GM18868 (cell line): ENCODE measurements at regions not wholly inside any gene's neighbourhood (a gene's known extent, or its start where the extent isn't known, plus 50 kb on each side); places are given as distances from the start of the nearest gene placed in this dataset.

ENCODE experiments used
- ATAC-seq: cut with Tn5 transposase; IDR thresholded peaks from one replicate; pipeline ENCODE4 v1.9.1; 2021; ENCODE audit warnings: mild to moderate bottlenecking, moderate library complexity; ENCODE audit not compliant: unreplicated experiment

GRCh38 chr13:53800011-53800410 lies 771.4 kb downstream of the OLFM4 start:
- ATAC-seq = no peak

- ATAC-seq = no peak
These were observed 778.7 kb downstream of the OLFM4 start for GRCh38 chr13:53807251-53807834.

DNA sequence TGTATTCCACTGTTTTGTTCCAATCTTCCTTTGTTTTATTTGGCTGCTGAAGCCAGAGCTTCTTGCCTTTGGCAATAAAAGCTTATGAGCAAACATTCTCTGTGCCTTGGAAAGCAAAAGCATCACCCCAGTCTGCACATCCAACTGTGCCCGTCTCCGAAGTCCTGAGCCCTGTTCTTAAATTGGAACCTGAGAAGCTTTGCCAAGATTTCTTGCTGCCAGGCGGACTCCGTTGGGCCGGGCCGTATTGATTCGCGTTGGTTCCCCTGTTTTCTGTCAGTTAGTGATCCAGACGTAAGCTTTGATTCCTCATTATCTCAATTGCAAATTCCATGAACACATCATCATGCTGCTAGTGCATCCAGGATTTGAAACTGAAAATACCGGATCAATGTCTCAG lies 793.0 kb downstream of the OLFM4 start:
- no peak for ATAC-seq

DNA sequence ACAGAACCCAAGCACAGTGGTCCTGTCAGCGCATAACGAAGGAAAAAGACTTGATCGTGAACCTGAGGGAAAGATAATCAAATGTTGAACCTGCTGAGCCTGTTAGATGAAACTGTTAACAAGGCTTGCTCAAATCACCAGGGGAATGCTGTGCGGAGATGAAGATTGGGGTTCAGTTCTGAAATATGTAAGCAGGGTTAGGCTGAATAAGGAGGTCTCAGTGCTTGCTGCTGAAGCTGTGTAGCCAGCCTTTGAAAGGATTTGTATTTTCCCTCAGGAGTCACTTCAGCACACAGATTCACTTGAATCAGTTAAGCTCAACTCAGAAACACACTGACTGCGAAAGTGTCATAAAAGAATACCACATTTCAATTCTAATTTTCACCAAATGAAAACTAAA lies 793.5 kb downstream of the OLFM4 start:
- no peak for ATAC-seq

GRCh38 chr13:53839461-53839860 lies 810.8 kb downstream of the OLFM4 start:
- ATAC-seq = no peak

GRCh38 chr13:53844473-53845146 lies 816.0 kb downstream of the OLFM4 start:
- ATAC-seq = no peak

DNA sequence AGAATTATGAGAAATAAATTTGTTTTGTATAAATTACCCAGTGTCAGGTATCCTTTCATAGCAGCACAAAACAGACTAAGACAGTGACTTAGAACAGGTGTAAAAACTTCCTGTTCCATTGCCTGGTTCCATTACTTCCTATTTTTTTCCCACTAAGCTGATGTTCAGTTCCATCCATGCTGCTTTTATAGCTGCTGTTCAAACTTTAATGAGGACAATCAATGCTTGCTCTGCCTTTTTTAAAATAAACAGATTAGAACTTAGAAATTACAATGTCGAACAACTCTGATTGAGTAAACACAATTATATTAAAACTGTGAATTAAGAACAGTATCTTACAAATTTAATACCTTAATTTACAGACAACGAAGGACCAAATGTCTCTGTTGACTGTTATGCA lies 818.9 kb downstream of the OLFM4 start:
- ATAC-seq = no peak

DNA sequence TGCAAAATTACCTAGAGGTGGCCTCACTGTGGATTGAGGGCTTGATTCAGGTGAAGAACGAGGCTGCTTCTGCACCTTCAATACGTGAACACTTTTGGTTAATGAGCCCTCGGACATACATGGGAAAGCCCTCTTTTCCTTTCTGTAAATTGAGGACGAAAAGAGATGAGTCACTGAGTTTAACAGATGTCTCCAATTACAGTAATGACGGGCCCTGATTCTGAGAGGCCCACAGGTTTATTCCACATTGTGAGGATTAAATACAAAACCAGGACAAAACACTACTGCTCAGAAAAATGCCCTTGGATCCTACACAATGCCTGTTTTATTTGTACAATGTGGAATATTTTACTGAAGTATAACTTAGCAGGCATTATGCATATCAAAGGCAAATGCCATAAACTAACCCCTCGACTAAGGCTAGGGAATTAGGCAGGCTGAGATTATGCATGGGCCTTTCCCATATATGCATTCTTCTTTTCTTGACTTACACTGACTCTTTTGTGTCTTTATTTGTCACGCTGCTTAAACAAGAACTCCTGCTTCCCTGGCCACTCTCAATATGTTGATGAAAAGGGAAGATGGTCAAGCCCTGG lies 819.9 kb downstream of the OLFM4 start:
- ATAC-seq = no peak

- no peak for ATAC-seq
These were observed 825.7 kb downstream of the OLFM4 start for GRCh38 chr13:53854321-53854720.

- ATAC-seq = no peak
These were observed 828.1 kb downstream of the OLFM4 start for GRCh38 chr13:53856573-53857195.

- no peak for ATAC-seq
These were observed 834.9 kb downstream of the OLFM4 start for GRCh38 chr13:53863520-53863919.

DNA sequence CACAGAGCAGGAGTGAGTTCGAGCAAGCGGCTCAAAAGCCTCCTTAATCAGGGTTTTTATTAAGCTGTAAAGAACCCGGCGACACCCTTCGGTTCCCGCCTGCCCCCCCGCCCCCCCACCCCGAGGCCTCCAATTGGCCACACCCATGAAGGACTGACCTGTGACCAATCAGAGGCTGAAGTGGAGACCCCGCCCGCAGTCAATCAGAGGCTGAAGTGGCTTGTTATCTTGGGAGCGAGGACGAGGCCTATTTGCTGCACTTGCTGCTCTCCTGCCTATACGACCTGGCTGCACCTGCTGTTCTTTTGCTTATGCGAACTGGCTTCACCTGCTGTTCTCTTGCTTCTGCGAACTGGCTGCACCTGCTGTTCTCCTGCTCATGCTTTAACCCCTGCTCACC lies 844.9 kb downstream of the OLFM4 start:
- no peak for ATAC-seq

GRCh38 chr13:53878861-53879260 lies 850.2 kb downstream of the OLFM4 start:
- no peak for ATAC-seq

GRCh38 chr13:53885997-53886396 lies 857.4 kb downstream of the OLFM4 start:
- peak; percentile 72 for ATAC-seq

- ATAC-seq = no peak
These were observed 862.1 kb downstream of the OLFM4 start for GRCh38 chr13:53890696-53891095.

GRCh38 chr13:53901593-53901992 lies 873.0 kb downstream of the OLFM4 start:
- ATAC-seq = peak; percentile 67

DNA sequence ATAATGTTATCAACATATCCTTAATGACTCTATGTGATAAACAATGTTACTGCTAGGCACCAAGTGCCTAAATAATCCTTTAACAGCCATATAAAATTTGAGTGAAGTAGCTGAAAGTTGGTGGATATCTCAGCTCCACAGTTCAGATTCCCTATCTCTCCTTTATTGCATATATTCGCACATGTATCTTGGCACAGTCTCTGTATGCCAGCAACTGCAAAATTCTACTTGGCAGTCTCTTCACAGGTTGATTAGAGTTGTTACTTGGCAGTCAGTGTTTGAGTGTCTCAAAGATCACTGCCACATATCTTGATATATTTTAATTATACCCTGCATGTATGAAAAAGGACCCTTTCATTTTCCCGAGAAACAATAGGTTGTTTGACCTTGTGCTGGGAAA lies 879.3 kb downstream of the OLFM4 start:
- no peak for ATAC-seq

- ATAC-seq = no peak
These were observed 892.3 kb downstream of the OLFM4 start for GRCh38 chr13:53920916-53921315.

GRCh38 chr13:53921473-53921872 lies 892.9 kb downstream of the OLFM4 start:
- ATAC-seq = no peak

DNA sequence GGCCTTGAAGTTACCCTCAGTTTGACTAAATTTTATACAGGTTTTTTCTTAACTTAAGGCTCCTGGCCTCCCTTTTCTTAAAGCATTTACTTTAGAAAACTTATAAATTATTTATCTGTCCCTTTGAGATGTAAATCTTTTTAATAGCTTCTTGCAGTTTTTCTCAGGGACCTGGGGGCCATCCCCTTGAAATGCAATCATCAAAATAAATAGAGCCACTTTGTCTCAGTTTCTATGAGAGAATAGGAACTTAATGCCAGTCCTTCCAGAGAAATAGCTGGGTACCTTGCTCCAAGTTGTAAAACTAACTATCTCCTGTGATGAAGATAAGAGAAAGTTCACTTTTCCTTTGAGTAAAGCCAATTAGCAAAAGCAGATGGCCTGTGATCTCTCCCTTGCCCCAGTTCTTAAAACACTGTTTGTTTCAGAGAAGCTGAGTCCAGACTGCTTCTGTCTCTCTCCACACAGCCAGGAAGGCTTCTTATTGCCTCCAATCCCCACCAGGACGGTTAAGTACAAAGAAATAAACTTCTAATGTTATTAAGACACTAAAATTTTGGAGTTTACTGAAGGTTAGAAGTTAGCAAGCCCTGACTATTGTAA lies 913.1 kb downstream of the OLFM4 start:
- no peak for ATAC-seq

DNA sequence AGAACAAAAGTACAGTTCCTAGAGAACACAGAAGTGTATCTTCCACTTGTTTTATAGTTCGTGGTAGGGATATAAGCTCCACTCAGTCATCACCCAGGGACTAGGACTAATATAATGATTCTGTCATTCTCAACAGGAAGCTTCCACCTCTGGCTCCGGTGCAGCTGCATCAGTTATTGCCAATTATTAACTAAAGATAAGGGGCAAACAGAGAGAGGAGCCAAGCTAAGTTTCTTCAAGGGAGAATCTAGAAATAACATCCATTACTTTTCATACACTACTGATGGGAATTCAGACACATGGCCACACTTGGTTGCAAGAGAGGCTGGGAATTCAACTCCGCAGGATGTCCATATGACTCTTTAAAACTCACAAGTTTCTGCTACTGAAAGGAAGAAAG lies 917.9 kb downstream of the OLFM4 start:
- ATAC-seq = no peak

- ATAC-seq = no peak
These were observed 924.6 kb downstream of the OLFM4 start for GRCh38 chr13:53953183-53953582.
